ENCODE measurements at regions not wholly inside any gene's neighbourhood (a gene's known extent, or its start where the extent isn't known, plus 50 kb on each side); places are given as distances from the start of the nearest gene placed in this dataset.
"Not testable (repeated sequence)": the region's sequence is repeated elsewhere in the genome, so short reads cannot be mapped to it uniquely, and the experiment has no call there.

DNA sequence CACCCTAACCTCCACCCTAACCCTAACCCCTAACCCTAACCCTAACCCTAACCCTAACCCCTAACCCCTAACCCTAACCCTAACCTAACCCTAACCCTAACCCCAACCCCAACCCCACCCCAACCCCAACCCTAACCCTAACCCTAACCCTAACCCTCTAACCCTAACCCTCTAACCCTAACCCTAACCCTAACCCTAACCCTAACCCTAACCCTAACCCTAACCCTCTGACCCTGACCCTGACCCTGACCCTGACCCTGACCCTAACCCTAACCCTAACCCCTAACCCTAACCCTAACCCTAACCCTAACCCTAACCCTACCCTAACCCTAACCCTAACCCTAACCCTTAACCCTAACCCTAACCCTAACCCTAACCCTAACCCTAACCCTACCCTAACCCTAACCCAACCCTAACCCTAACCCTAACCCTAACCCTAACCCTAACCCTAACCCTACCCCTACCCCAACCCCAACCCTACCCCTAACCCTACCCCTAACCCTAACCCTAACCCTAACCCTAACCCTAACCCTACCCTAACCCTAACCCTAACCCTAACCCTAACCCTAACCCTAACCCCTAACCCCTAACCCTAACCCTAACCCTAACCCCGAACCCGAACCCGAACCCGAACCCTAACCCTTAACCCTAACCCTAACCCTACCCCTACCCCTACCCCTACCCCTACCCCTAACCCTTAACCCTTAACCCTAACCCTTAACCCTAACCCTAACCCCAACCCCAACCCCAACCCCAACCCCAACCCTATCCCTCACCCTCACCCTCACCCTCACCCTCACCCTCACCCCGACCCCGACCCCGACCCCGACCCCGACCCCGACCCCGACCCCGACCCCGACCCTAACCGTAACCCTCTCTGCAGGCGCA lies 186.2 kb upstream of the CHL1 start:
- DNase-seq, result peak; percentile 9

DNA sequence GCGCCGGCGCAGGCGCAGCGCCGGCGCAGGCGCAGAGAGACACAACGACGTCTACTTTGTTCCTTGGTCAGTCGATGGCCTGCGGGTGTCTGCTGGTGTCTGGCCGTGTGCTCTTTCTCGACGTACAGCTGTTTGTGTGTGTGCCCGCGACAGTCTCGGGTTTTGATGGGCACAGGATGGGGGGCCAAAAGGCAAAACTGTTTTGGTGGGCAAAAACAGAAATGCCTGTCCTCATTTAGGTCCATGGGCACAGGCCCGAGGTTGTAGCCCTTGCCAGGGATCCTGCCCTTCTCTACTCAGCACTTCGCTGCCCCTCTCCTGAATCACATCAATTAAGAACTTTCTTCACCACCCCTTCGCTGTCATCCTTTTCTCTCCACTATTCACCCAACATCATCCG lies 184.8 kb upstream of the CHL1 start:
- DNase-seq, result no peak

DNA sequence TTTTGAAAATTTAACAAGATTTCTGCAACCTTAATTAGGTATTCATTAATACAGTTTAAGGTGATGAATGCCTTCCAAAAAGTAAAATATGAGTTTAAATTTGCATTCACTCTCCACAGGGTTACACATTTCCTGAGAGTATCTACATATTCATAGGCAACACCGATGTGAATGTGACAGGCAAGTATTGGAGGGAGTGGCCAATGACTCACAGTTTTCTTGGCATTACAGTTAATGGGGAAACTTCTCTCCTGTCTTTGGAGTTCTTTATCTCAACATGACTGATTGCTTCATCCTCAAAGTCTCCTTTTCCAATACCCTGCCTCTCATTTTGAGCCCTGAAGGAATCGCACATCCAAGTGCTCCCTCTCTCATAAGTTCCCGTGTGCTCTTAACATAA lies 181.9 kb upstream of the CHL1 start:
- no peak for DNase-seq

DNA sequence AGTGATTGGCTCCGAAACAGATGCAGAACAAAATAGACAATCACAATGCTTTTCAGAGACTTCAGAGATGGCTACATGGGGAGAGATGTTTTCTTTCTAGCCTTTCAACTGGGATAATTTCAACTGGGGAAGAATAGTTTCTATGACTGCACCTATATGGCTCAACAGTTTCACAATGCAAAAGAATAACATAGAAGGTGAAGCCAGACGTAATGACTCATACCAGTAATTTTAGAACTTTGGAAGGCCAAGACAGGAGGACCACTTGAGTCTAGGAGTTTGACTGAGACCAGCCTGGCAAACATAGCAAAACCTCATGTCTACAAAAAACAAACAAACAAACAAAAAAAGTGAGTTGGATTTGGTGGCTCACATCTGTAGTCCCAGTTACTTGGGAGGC lies 180.2 kb upstream of the CHL1 start:
- DNase-seq, result no peak

DNA sequence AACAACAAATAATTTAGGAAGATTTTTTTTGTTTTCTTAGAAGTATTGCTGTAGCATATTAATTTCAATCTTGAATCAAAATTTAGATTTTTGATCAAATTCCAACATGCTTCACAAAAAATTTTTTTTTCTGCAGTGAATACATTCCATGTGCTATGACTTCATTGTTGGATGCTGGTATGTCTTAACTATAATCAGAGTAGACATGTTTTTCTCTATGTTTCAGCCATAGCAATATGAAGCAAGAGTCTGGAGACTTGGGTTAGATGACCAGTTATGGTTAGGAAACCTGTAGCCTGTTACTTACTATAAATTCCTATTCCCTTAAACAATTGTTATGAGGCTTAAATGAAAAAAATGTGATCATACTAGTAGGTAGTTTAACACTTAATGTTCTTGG lies 176.1 kb upstream of the CHL1 start:
- DNase-seq, result no peak

DNA sequence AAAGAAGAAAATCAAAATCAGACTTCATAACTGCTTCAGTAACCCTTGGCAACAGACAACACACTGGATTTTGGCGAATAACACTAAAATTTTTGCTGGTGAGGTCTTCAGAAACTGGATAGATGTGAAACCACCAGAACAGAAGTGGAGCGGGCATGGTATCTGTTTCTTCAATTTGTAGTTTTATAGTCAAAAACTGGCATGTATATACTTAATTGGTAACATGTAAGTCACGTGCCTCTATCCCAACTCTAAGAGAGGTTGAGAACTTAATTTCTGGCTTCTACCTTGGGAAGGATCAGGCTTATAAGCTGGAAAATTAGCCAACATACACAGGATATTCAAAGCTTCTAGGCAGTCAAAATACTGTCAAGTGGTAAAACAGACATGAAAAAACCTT lies 172.6 kb upstream of the CHL1 start:
- no peak for DNase-seq

DNA sequence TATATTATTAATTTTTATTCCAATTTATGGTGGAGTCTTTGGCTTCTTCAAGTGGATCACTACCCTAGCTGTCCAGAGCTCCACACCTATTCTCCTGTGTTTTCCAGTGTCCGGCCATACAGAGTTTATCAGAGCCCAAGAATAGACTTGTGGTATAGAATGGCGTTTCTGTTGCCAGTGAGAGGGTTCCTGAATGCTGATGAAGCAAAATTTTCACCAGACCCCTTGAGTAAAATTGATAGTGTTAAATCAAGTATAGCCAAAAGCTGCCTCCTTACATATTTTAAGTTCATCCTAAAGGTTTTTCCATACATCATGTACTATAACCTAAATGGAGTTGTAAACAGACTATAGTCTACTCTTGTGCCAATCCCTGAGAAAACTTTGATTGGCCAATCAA lies 171.5 kb upstream of the CHL1 start:
- no peak for DNase-seq

DNA sequence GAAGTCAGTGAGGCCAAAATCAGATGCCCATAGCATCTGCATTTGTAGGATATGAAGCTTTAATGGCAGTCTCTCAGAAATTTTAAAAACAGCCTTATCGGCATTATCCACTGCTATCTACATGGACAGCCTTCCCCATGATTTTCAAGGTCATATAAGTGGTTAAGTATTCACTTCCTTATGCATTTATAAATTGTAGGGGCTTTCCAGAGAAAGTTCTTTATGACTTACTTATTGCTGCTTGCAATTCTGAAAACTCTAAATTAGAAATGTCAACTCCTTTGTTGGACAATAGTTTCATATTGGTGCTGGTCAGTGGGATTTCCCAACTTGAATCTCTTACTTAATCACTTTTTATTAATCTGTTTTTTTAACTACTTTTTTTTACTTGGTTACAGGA lies 160.6 kb upstream of the CHL1 start:
- not testable (repeated sequence) for DNase-seq

DNA sequence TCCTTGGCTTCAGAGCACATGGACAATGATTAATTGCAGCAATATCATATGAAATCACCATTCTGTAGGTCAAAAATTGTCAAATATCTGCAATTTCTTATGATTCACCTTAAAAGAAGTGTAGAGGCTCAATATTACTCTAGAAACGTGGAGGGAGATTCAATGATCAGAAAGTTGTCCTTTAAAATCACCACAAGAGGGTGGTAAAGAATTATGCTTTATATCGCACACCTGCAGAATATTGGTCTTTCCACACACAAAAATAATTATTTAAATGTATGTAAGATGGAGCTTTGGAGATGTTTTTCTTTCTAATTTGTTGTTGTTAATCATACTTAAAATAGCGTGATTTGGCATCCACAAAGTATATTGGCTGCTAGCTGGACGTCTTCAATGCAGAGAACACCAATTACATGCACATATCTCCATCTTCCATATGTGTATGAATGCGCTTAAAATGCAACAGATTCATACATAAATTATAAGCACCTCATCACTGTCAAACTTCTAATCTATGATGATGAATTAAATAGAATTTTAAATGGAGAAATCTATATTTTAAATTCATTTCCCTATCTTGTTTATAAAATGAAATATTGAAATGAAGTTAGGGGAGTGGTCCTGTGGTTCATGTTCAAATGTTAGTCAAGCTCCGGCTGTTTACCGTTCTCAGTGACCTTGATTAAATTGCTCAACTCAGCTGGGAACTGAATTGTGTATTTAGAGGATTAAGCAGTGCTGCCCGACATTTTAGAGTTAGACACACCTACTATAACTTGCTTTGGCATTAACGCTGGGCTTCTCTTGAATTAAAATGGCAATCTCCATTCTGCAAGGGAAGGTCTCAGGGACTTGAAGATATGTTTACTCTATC lies 153.5 kb upstream of the CHL1 start:
- DNase-seq, result not testable (repeated sequence)

DNA sequence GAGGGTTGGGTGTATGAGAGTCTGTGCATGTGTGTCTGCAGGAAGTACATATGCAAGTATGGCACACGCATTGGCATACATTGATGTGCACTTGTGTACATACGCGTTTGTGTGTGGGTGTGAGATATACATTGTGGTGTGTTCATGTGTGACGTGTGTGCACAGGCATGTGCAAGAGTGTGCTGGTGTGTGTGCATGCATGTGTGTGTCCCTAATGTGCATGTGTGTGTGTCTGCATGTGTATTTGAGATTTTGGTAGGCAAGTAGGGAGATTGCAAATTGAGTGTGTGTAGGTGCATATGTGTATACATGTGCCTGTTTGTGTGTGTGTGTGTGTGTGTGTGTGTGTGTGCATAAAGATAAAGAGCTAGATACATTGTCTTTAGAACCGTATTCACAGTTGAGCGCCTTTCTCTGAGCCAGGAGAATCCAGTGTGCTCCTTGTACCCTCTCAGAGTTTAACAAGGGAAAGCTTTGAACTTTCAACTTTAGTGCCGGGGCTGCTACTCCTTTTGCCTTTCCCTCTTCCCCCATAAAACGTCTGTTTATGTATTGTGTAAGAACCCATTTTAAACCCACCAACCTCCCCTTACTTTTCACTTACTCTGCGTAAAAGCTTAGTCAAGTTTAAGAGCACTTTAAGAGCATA lies 152.4 kb upstream of the CHL1 start:
- no peak for DNase-seq

DNA sequence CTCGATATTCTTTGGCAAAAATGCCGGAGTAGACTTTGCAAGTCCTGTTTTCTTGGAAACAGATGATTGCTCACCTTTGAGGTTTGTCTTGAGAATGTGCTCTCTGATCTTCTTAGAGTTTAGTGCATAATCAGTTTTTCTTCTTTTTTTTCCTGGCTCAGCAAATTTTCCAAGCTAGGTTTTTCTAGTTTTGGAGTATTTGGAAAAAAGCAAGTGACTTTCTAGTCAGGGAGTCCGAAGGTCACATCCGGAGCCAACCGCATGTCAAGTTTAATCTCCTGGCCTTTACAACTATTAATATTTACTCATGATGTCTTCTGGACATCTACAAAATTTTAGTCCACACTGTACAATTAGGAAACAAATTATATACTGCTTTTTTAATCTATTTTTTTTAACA lies 151.6 kb upstream of the CHL1 start:
- DNase-seq, result not testable (repeated sequence)

DNA sequence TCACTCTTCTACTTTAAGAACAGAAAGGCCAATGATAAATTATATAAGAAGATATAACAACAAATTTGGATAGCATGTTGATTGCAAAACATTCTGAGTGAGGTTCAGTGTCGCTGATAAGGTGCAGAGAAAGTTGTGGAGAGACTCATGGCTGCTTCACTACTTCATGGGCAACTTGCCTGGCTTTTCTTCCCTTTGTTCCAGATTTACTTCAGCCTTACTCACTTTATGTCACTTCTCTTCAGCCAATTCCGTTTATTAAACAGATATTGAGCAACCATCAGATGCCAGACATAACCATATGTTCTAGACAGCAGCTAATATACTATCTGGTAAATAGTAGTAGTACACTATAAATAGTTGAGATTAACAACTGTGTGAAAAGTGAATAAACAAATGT lies 150.0 kb upstream of the CHL1 start:
- DNase-seq, result no peak

DNA sequence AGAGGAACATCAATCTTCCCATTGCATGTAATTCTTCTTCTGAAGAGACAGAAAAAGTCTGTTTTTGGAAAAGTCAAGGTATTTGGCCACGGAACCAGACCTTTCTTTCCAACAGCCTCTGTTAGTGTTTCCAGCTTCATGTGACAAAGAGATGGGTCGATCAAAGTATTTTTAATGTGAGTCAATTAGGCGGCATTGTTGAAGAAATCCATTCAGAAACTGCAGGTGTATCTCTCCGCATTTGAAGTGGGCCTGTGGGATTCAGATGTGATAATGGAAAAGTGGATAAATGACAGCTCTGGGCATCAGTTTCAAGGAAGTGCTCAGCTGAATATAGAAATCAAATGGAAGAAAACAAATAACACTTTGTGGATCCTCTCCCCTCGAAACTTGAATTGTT lies 143.1 kb upstream of the CHL1 start:
- DNase-seq, result not testable (repeated sequence)

DNA sequence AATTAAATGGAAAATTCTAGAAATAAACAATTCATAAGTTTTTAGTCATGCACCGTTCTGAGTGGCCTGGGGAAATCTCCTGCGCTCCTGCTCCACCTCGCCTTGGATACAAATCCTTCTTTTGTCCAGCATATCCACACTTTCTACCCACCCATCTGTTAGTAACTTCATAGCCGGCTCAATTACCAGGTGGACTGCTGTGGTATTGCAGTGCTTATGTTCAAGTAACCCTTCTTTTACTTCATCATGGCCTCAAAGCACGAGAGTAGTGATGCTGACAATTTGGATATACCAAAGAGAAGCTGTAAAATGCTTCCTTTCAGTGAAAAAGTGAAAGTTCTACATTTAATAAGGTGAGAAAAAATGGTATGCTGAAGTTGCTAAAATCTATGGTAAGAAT lies 142.3 kb upstream of the CHL1 start:
- DNase-seq, result no peak

DNA sequence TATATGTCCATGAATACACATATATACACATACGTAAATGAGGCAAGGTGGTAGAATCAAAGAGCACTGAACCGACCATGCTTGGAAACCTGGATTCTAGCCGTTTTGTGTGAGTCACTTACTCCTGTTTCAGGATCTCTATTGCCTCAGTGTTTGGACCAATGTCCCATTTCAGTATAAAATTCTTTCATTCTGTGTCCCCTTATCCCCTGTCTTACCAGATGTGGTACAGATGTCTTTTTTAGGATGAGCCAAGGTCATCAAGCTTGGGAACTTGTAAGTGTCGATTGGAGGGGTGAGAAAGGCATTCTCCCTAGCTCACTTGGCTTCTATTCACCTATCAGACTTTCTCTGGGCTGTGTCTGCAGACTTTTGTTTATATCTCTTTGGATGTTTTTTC lies 139.9 kb upstream of the CHL1 start:
- DNase-seq, result no peak

DNA sequence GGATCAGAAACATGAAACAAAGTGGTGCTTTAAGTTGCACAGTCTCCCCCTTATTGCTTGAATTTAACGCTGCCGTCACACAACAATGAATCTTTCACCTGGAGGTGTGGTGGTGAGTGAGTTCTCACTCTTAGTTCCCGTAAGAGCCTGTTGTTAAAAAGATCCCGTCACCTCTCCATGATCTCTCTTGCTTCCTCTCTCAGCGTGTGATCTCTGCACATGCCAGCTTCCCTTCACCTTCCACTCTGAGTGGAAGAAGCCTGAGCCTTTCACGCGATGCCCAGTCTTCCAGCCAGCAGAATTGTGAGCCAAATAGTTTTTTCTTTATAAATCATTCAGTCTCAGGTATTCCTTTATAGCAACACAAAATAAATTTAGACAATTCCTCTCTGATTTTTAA lies 136.7 kb upstream of the CHL1 start:
- no peak for DNase-seq

DNA sequence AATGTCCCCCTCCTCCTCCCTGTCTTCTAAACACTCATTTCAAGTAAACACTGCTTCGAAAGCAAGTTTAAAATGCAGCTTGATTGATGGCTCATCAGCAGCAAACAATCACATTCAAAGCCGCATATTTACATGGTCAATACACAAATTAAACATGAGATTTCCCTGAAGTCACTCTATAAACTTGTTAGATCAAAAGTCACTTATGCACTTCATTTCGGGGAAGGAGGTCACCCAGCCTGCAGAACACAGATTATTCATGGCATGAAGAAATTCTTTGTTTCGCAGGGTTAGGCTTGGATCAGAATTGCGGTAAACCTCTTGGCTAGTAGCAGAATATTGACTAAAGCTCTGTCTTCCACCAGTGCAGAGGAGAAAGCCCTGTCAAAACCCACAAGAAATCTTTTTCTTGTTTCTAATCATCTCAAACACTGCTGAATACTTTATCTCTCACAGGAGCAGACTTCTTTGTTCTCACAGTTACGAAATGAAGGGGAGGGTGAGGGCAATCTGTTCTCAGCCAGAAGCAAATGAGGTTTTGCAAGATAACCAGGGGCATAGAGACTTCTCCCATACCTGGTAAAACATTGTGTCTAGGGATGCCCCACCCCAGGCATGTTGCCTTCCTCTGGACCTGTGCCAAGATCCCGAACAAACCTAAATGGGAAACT lies 133.3 kb upstream of the CHL1 start:
- DNase-seq, result no peak

DNA sequence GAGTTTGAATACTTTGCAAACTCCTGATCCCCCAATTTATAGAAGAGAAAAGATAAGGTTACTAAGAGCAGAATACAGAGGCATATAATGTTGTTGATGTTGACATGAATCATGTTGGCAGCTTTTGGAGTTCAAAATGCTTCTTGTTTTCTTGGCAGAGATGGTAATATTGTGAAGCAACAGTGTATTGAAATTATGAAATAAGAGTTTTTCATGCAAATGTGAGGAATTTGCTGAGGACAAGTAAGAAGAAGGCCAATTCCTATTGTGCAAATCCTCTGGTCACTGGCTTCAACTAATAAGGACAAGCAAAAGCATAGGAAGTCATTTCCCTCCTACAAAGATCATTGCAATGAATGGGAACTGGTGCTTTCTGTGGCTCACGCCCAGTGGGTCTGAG lies 126.9 kb upstream of the CHL1 start:
- DNase-seq, result no peak

DNA sequence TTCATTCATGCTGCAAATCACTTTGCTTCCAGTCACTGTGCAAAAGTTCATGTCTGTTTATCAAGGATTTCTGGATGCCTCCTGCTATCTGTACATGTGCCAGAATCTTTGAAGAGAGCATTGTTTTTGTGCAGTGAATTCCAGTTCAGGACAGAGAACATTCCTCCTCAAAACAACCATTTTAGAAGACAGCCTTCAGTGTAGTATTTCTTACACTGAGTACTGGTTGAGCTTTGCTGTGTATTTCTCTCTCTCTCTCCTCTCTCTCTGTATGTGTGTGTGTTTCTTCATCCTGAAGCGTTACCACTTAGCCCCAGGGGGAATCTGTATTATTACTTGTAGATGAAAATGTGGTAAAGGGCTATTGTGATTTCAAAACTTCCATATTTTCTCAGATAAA lies 123.8 kb upstream of the CHL1 start:
- DNase-seq, result no peak

DNA sequence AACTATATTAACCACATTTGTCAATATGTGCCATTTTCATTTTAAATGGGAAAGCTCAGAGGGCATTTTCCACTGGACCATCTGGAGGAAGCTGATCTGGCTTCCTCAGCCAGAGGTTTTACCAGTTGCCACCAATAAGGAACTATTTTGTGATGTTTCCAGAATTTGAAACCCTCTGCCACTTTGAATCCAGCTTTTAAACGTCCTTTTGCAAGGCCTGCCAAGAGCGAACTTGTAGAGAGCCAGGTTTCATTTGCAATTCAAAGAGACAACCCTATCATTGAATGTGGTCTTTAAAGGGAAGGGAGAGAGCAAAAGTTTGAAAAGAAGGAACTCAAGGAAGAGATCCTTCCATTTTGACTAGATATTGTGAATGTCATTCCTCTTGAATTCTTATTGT lies 123.3 kb upstream of the CHL1 start:
- DNase-seq, result no peak

DNA sequence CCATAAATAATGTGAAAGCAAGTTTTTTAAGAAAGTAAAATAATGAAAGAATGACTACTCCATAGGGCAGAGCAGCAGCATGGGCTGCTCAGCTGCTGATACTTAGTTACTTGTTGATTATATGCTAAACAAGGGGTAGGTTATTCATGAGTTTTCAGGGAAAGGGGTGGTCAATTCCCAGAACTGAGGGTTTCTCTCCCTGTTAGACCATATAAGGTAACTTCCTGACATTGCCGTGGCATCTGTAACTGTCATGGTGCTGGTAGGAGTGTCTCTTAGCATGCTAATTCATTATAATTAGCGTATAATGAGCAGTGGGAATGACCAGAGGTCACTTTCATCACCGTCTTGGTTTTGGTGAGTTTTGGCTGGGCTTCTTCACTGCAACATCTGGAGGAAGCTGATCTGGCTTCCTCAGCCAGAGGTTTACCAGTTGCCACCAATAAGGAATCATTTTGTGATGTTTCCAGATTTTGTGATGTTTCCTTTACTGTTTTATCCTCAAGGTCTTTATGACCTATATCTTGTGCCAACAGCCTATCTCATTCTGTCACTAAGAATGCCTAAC lies 121.8 kb upstream of the CHL1 start:
- DNase-seq, result no peak

DNA sequence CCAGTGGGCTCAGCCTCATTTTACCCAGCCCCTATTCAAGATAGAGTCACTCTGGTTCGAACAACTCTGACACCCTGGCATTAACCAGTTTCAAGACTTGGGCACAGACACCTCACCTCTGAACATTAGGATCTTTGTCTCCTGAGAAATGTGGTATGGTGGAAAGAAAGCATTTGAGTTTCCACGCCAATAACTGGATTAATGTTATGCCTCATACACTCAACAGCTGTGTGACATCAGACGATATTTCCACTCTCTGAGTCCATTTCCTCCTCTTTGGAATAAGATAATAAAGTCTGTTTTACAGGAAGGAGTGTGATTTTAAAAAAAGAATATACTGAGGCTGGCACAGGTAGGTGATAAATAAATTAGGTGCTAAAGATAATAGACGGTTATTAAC lies 121.3 kb upstream of the CHL1 start:
- no peak for DNase-seq

DNA sequence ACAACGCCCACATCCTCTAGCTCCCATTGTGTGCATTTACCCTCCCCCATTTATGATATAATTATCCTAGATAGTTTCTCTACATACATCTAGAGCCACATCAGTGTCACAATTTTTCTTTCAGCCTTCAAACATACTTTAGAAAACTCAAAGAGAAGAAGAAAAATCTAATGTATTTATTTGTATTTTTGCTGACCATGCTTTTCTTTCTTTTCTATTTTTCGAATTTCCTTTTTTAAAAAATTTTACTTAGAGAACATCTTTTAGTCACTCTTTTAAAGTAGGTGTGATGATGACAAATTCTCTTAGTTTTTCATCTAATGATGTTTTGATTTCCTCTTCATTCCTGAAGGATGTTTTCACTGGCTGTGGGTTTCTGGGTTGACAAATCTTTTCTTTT lies 117.0 kb upstream of the CHL1 start:
- DNase-seq, result no peak
